HL-60 (cell line): ENCODE measurements at regions not wholly inside any gene's neighbourhood (a gene's known extent, or its start where the extent isn't known, plus 50 kb on each side); places are given as distances from the start of the nearest gene placed in this dataset.

Source experiments
- DNase-seq, 2 experiments: peaks; one replicate each; pipeline ENCODE4 v3.0.0-alpha.2; 2010 to 2020; ENCODE audit warnings: low read depth in 1 of 2, low spot score in 1 of 2
- H3K27ac ChIP-seq: fragments of 250-450 bp; sonication (Bioruptor Pico); replicated peaks from 2 replicates; pipeline ENCODE4 v1.5.1; 2020; ENCODE audit warnings: mild to moderate bottlenecking, moderate library complexity
- H3K27me3 ChIP-seq: fragments of 250-450 bp; sonication (Bioruptor Pico); 2 replicates; pipeline ENCODE4 v1.5.1; 2021; ENCODE audit warnings: mild to moderate bottlenecking, moderate library complexity; ENCODE audit not compliant: insufficient read depth, poor library complexity, severe bottlenecking
- H3K4me3 ChIP-seq: replicated peaks from 2 replicates; pipeline ENCODE4 v1.5.1; 2011; ENCODE audit warnings: mild to moderate bottlenecking, control low read depth, low read length; ENCODE audit not compliant: insufficient read depth
- GABPA ChIP-seq: IDR thresholded peaks from 2 replicates; pipeline ENCODE4 v1.6.1; 2012; ENCODE audit warnings: low read depth
- POLR2AphosphoS5 ChIP-seq: IDR thresholded peaks from 2 replicates; pipeline ENCODE4 v1.6.1; 2012; ENCODE audit warnings: low read depth
- SPI1 ChIP-seq: IDR thresholded peaks from 2 replicates; pipeline ENCODE4 v1.6.1; 2012; ENCODE audit warnings: low read depth, mild to moderate bottlenecking, borderline replicate concordance
- TF ChIP-seq, protein P1 (sequence below): IDR thresholded peaks from 2 replicates; pipeline ENCODE4 v1.6.1; 2012; ENCODE audit warnings: low read depth; ENCODE audit not compliant: insufficient replicate concordance
- TF ChIP-seq, protein P2 (sequence below): IDR thresholded peaks from one replicate; pipeline ENCODE4 v1.5.1; 2011; ENCODE audit warnings: low read length, control low read depth, inconsistent platforms; ENCODE audit not compliant: insufficient read depth

DNA sequence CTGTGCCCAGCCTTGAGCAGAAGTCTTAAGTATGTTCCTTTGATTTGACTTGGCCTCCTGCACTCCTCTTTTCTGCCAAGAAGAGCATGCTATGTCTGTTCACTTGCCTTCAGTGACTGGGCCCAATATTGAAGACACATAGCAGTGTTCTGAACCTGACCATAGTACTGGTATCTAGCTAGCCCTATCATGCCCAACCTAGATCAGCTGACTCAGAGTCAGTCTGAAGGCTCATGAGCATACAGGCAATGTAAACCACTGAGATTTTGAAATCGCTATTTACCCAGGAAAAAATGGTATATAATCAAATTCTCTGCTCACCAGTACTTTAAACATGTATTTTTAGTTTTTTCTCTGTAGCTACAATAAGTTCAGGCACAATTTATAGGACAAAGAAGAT is 129.4 kb downstream of the TANC2 start:
- H3K4me3 ChIP-seq, result no peak overlapping the region
- no peaks in the 10 kb centered on the region for H3K27me3 ChIP-seq
- no peak for DNase-seq
- H3K27ac ChIP-seq, result no peak overlapping the region
- TF ChIP-seq GABPA (no peak), SPI1 (no peak), POLR2AphosphoS5 (no peak)
- TF ChIP-seq, protein P1, sequence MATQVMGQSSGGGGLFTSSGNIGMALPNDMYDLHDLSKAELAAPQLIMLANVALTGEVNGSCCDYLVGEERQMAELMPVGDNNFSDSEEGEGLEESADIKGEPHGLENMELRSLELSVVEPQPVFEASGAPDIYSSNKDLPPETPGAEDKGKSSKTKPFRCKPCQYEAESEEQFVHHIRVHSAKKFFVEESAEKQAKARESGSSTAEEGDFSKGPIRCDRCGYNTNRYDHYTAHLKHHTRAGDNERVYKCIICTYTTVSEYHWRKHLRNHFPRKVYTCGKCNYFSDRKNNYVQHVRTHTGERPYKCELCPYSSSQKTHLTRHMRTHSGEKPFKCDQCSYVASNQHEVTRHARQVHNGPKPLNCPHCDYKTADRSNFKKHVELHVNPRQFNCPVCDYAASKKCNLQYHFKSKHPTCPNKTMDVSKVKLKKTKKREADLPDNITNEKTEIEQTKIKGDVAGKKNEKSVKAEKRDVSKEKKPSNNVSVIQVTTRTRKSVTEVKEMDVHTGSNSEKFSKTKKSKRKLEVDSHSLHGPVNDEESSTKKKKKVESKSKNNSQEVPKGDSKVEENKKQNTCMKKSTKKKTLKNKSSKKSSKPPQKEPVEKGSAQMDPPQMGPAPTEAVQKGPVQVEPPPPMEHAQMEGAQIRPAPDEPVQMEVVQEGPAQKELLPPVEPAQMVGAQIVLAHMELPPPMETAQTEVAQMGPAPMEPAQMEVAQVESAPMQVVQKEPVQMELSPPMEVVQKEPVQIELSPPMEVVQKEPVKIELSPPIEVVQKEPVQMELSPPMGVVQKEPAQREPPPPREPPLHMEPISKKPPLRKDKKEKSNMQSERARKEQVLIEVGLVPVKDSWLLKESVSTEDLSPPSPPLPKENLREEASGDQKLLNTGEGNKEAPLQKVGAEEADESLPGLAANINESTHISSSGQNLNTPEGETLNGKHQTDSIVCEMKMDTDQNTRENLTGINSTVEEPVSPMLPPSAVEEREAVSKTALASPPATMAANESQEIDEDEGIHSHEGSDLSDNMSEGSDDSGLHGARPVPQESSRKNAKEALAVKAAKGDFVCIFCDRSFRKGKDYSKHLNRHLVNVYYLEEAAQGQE, result no peak
- TF ChIP-seq, protein P2, sequence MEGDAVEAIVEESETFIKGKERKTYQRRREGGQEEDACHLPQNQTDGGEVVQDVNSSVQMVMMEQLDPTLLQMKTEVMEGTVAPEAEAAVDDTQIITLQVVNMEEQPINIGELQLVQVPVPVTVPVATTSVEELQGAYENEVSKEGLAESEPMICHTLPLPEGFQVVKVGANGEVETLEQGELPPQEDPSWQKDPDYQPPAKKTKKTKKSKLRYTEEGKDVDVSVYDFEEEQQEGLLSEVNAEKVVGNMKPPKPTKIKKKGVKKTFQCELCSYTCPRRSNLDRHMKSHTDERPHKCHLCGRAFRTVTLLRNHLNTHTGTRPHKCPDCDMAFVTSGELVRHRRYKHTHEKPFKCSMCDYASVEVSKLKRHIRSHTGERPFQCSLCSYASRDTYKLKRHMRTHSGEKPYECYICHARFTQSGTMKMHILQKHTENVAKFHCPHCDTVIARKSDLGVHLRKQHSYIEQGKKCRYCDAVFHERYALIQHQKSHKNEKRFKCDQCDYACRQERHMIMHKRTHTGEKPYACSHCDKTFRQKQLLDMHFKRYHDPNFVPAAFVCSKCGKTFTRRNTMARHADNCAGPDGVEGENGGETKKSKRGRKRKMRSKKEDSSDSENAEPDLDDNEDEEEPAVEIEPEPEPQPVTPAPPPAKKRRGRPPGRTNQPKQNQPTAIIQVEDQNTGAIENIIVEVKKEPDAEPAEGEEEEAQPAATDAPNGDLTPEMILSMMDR, result no peak

DNA sequence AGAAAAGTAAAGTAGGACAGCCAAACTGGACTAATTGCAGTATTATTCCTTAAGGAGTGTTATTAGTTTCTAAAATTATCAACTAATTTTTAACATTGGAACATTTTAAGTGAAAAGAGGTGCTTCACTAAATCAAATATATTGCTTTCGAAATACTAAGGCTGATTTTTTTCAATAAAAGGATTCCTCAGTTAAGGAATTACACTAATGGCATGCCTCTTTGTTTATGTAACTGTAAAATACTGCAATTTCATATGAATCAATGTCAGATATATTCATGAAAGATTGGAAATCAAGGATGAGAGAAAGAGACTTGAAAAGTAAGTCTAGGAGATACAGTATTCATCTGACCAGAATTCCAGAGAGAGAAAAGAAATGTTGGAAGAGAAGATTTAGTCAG is 129.8 kb downstream of the TANC2 start:
- TF ChIP-seq POLR2AphosphoS5 (no peak), GABPA (no peak), SPI1 (no peak)
- TF ChIP-seq, protein P1, result no peak
- TF ChIP-seq, protein P2, result no peak
- no peak overlapping the region for H3K27ac ChIP-seq
- DNase-seq, result no peak
- H3K27me3 ChIP-seq, result no peaks in the 10 kb centered on the region
- H3K4me3 ChIP-seq, result no peak overlapping the region

DNA sequence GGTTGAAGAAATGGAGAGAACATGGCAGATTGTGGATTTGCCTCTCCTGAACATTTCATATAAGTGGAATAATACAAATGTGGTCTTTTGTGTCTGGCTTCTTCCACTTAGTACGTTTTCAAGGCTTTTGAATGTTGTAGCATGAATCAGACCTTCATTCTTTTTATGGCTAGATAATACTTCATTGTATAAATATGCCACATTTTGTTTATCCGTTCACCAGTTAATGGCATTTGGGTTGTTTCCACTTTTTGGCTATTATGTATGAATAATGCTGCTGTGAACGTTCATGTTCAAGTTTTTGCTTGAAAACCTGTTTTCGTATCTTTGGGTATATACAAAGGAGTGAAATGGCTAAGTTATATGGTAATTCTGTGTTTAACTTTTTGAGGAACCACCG is 130.4 kb downstream of the TANC2 start:
- Histone ChIP-seq H3K27ac (no peak overlapping the region), H3K27me3 (no peaks in the 10 kb centered on the region), H3K4me3 (no peak overlapping the region)
- TF ChIP-seq, protein P1, result no peak
- TF ChIP-seq GABPA (no peak), POLR2AphosphoS5 (no peak), SPI1 (no peak)
- TF ChIP-seq, protein P2, result no peak
- no peak for DNase-seq
